ENCODE measurements at regions not wholly inside any gene's neighbourhood (a gene's known extent, or its start where the extent isn't known, plus 50 kb on each side); places are given as distances from the start of the nearest gene placed in this dataset.

- TF ChIP-seq POLR2A (IDR thresholded peaks at IDR 0.05) (no peak), CTCF (IDR thresholded peaks at IDR 0.05) (no peak)
These were observed 629.6 kb downstream of the TBC1D22A start for GRCh38 chr22:47392054-47392347.

Measured in heart left ventricle (tissue), 13 donors.